Activated T-helper 17 cell treated with anti-CD3 and anti-CD28 coated beads, Interleukin-2, amount 50 U/mL, for 72 hours (primary cell): ENCODE measurements at regions not wholly inside any gene's neighbourhood (a gene's known extent, or its start where the extent isn't known, plus 50 kb on each side); places are given as distances from the start of the nearest gene placed in this dataset.

Experiments used
- ATAC-seq: fragments of 150-1000 bp; cut with Tn5 transposase; replicated peaks from 2 replicates; pipeline ENCODE4 v1.10.0; 2021; ENCODE audit warnings: mild to moderate bottlenecking, moderate library complexity
- H3K27ac Mint-ChIP-seq: one replicate; pipeline ENCODE4 v1.8.0; 2022; ENCODE audit warnings: mixed read lengths
- H3K27me3 Mint-ChIP-seq: one replicate; pipeline ENCODE4 v1.8.0; 2022; ENCODE audit warnings: mixed read lengths
- H3K36me3 Mint-ChIP-seq: one replicate; pipeline ENCODE4 v1.8.0; 2022; ENCODE audit warnings: low read depth, mild to moderate bottlenecking, mixed read lengths
- H3K4me1 Mint-ChIP-seq: one replicate; pipeline ENCODE4 v1.8.0; 2022; ENCODE audit warnings: mixed read lengths
- H3K4me3 Mint-ChIP-seq: one replicate; pipeline ENCODE4 v1.8.0; 2022; ENCODE audit warnings: mild to moderate bottlenecking, mixed read lengths
- H3K9me3 Mint-ChIP-seq: one replicate; pipeline ENCODE4 v1.8.0; 2022; ENCODE audit warnings: mixed read lengths

- no peaks in the 10 kb centered on the region for H3K36me3 Mint-ChIP-seq
- H3K27ac Mint-ChIP-seq, result no peak overlapping the region
- ATAC-seq, result no peak
- no peaks in the 10 kb centered on the region for H3K4me1 Mint-ChIP-seq
- H3K27me3 Mint-ChIP-seq, result peaks cover 18% of the 10 kb centered on the region
- H3K9me3 Mint-ChIP-seq, result peaks cover 10% of the 10 kb centered on the region
- no peak overlapping the region for H3K4me3 Mint-ChIP-seq
Observed at GRCh38 chr2:128425731-128426620, 107.3 kb upstream of the HS6ST1 start.

DNA sequence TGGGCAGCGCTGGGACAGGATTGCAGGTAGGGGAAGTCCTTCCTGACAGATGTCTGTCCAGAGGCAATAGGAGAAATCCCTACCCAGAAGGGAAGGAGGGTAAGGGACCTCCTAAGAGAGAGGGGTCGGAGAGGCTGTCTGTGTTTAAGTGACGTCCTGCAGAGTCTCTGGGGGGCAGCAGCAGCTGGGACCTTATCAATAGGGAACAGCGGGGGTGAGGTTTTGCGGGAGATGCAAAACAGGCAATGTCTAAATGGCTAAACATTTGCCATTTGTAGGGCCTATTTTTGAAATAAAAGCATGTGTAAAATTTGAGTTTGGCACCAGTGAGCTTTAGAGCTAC, 108.7 kb upstream of the HS6ST1 start:
- Mint-ChIP-seq H3K27ac (no peak overlapping the region), H3K4me3 (no peak overlapping the region), H3K36me3 (no peaks in the 10 kb centered on the region), H3K9me3 (peaks cover 10% of the 10 kb centered on the region), H3K4me1 (no peaks in the 10 kb centered on the region), H3K27me3 (peaks cover 11% of the 10 kb centered on the region)
- ATAC-seq, result no peak

GRCh38 chr2:128428415-128428814, 109.7 kb upstream of the HS6ST1 start:
- no peaks in the 10 kb centered on the region for H3K36me3 Mint-ChIP-seq
- no peak overlapping the region for H3K27ac Mint-ChIP-seq
- peaks cover 14% of the 10 kb centered on the region for H3K27me3 Mint-ChIP-seq
- no peak overlapping the region for H3K4me3 Mint-ChIP-seq
- no peaks in the 10 kb centered on the region for H3K4me1 Mint-ChIP-seq
- peaks cover 10% of the 10 kb centered on the region for H3K9me3 Mint-ChIP-seq
- ATAC-seq, result no peak

GRCh38 chr2:128432423-128432822, 113.8 kb upstream of the HS6ST1 start:
- no peak overlapping the region for H3K4me3 Mint-ChIP-seq
- ATAC-seq, result no peak
- H3K27ac Mint-ChIP-seq, result no peak overlapping the region
- no peaks in the 10 kb centered on the region for H3K4me1 Mint-ChIP-seq
- H3K27me3 Mint-ChIP-seq, result peaks cover 24% of the 10 kb centered on the region
- H3K36me3 Mint-ChIP-seq, result no peaks in the 10 kb centered on the region
- H3K9me3 Mint-ChIP-seq, result peaks cover 10% of the 10 kb centered on the region

DNA sequence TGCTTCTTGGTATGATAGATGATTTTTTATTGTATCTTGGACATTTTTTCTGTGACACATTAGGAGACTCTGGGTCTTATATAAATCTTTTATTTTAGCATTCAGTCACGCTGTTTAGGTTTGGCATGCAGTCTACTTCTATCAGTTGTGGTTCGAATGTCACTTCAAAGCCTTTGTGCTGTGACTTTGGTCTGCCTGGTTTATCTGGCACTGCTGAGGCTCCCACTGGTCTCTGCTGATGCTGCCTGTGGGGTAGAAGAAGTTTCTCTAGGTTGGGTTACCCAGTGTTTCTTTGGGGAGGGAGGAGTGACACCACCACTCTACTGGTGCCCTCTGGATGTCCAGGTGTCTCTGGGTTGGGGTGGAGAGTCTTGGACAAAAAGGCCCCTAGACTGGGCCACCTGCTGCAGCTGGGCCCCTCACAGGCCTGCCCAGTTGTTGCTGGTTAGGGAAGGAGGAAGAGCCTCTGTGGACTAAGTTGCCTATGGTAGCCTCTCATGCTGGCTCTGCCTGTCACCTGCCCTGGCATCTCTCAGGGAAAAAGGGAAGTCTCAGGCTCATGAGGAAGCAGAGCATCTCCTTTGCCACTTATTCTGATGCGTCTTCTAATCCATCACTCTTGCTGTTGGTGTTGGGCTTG, 115.4 kb upstream of the HS6ST1 start:
- H3K36me3 Mint-ChIP-seq, result no peaks in the 10 kb centered on the region
- H3K4me1 Mint-ChIP-seq, result no peaks in the 10 kb centered on the region
- H3K27me3 Mint-ChIP-seq, result peaks cover 24% of the 10 kb centered on the region
- no peak overlapping the region for H3K27ac Mint-ChIP-seq
- no peak overlapping the region for H3K4me3 Mint-ChIP-seq
- peaks cover 9% of the 10 kb centered on the region for H3K9me3 Mint-ChIP-seq
- no peak for ATAC-seq

GRCh38 chr2:128435576-128436478, 117.2 kb upstream of the HS6ST1 start:
- Mint-ChIP-seq H3K4me3 (no peak overlapping the region), H3K27ac (no peak overlapping the region), H3K4me1 (no peaks in the 10 kb centered on the region), H3K36me3 (no peaks in the 10 kb centered on the region), H3K27me3 (peaks cover 18% of the 10 kb centered on the region), H3K9me3 (no peaks in the 10 kb centered on the region)
- no peak for ATAC-seq

GRCh38 chr2:128436479-128437203, 118.0 kb upstream of the HS6ST1 start:
- Mint-ChIP-seq H3K4me1 (no peaks in the 10 kb centered on the region), H3K27me3 (peaks cover 19% of the 10 kb centered on the region), H3K9me3 (no peaks in the 10 kb centered on the region), H3K36me3 (no peaks in the 10 kb centered on the region), H3K27ac (no peak overlapping the region), H3K4me3 (no peak overlapping the region)
- ATAC-seq, result no peak

GRCh38 chr2:128437204-128437565, 118.5 kb upstream of the HS6ST1 start:
- Mint-ChIP-seq H3K4me3 (no peak overlapping the region), H3K4me1 (no peaks in the 10 kb centered on the region), H3K9me3 (no peaks in the 10 kb centered on the region), H3K36me3 (no peaks in the 10 kb centered on the region), H3K27me3 (peaks cover 21% of the 10 kb centered on the region), H3K27ac (no peak overlapping the region)
- ATAC-seq, result no peak

- H3K4me1 Mint-ChIP-seq, result no peaks in the 10 kb centered on the region
Observed at GRCh38 chr2:128438091-128438490, 119.4 kb upstream of the HS6ST1 start.

GRCh38 chr2:128438586-128438985, 119.9 kb upstream of the HS6ST1 start:
- Mint-ChIP-seq H3K27ac (no peak overlapping the region), H3K4me3 (no peak overlapping the region), H3K27me3 (peaks cover 19% of the 10 kb centered on the region), H3K36me3 (no peaks in the 10 kb centered on the region), H3K4me1 (no peaks in the 10 kb centered on the region), H3K9me3 (no peaks in the 10 kb centered on the region)
- ATAC-seq, result no peak

More at GRCh38 chr2:128438091-128438490, 119.4 kb upstream of the HS6ST1 start:
- Mint-ChIP-seq H3K4me3 (no peak overlapping the region), H3K9me3 (no peaks in the 10 kb centered on the region), H3K36me3 (no peaks in the 10 kb centered on the region), H3K27ac (no peak overlapping the region), H3K27me3 (peaks cover 19% of the 10 kb centered on the region)
- ATAC-seq, result no peak

DNA sequence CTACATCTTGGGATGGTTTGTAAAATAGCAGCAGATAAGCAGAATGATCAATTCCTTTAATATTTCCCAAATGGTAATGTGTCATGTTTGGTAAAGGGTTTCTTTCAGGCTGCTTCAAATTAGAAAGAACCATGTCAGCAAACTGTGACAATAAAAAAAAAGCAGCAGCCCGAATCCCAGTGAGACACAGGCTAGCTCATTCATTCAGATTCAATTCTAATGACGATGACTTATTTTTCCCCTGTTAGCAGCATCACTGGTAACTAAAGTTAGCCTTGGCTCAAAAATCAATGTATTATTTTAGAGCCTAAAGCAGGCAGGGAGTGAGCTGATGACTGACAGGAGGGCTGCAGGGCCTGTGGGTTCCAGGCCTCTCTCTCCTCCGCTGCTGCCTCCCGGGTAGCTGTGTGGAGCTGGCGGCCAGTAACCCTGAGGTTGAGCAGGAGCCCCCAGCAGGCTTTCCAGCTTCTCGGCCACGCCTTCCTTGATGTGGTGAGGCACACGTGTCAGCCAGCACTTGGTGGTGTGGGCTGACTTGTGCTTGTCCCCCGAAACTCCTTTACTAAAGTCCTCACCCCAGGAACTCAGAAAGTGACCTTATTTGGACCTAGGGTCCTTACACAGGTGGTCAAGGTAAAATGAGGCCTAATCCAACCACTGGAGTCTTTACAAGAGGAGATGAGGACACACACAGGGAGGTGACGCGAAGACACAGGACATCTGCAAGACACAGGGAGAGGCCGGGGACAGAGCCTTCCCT, 120.5 kb upstream of the HS6ST1 start:
- no peak overlapping the region for H3K27ac Mint-ChIP-seq
- H3K36me3 Mint-ChIP-seq, result no peaks in the 10 kb centered on the region
- H3K4me1 Mint-ChIP-seq, result no peaks in the 10 kb centered on the region
- no peak overlapping the region for H3K4me3 Mint-ChIP-seq
- no peak for ATAC-seq
- no peaks in the 10 kb centered on the region for H3K9me3 Mint-ChIP-seq
- H3K27me3 Mint-ChIP-seq, result peaks cover 19% of the 10 kb centered on the region

DNA sequence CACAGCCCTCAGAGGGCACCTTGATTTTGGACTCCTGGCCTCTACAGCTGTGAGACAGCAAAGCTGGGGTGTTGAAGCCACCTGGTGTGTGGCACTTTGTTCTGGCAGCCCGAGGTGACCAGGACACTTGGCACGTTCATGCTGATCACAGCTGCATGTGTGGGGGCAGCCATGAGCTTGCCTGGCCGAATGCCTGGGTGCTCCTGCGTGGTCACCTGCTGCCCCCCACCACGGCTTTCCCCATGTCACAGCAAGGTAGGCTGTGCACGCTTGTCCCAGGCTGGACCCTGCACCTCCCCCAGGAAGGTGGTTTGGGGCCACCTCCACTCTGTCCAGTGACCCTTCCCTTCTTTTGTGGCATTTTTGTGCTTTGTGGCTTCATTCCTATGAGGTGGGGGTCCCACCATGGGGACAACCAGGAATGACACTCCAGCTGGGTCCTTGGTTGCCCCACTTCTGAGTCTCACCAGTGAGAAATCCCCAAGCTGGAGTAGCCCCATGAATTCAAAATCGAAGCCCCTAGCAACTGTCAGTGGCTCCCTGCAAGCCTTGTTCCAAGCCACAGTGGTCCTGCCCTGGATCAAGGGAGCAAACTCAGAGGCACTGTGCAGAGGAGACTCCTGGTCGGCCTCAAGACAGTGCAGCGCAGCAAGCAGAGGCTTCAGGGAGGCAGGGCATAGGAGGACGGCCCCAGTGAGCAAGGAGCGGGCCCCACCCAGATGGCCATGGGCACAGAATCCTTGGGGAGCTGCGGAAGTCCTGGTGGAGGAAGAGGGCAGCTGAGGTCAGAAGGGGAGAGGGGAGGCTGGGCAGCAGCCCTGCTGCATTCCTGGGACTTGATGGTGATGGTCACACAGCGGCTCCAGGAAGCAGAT, 121.4 kb upstream of the HS6ST1 start:
- Mint-ChIP-seq H3K4me3 (no peak overlapping the region), H3K9me3 (no peaks in the 10 kb centered on the region), H3K27me3 (peaks cover 13% of the 10 kb centered on the region), H3K36me3 (no peaks in the 10 kb centered on the region), H3K27ac (no peak overlapping the region), H3K4me1 (no peaks in the 10 kb centered on the region)
- ATAC-seq, result no peak
